C4-2B (cell line): ENCODE measurements at regions not wholly inside any gene's neighbourhood (a gene's known extent, or its start where the extent isn't known, plus 50 kb on each side); places are given as distances from the start of the nearest gene placed in this dataset.

Source experiments
- H3K27ac ChIP-seq: fragments of 450-650 bp; 2 replicates; pipeline ENCODE4 v1.5.1; 2017
- ZFX ChIP-seq: fragments of 450-650 bp; IDR thresholded peaks from 2 replicates; pipeline ENCODE4 v1.6.1; 2017
- TF ChIP-seq, protein P1 (sequence below): fragments of 450-650 bp; conservative IDR thresholded peaks from 2 replicates; pipeline ENCODE4 v1.5.1; 2017; ENCODE audit warnings: mild to moderate bottlenecking

DNA sequence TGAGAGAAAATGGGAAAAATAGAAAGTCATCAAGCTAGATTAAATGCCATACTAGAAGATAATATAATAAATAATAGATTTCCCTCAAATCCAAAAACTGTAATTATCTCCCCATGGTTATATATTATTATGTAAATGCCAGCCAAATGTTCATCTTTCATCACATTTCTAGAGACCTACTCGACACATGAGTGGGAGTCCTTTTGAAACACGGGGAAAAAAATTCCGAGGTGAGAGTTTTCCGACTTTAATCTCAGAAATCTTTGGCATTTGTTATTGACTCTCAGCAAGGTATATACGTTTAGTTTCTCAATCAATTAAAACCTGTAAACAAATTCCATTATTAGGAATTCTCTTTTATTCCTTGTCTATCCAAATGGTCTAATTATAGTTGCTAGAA lies 465.4 kb upstream of the SMIM31 start:
- no peak for TF ChIP-seq ZFX
- TF ChIP-seq, protein P1, sequence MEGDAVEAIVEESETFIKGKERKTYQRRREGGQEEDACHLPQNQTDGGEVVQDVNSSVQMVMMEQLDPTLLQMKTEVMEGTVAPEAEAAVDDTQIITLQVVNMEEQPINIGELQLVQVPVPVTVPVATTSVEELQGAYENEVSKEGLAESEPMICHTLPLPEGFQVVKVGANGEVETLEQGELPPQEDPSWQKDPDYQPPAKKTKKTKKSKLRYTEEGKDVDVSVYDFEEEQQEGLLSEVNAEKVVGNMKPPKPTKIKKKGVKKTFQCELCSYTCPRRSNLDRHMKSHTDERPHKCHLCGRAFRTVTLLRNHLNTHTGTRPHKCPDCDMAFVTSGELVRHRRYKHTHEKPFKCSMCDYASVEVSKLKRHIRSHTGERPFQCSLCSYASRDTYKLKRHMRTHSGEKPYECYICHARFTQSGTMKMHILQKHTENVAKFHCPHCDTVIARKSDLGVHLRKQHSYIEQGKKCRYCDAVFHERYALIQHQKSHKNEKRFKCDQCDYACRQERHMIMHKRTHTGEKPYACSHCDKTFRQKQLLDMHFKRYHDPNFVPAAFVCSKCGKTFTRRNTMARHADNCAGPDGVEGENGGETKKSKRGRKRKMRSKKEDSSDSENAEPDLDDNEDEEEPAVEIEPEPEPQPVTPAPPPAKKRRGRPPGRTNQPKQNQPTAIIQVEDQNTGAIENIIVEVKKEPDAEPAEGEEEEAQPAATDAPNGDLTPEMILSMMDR: no peak
- no peak overlapping the region for H3K27ac ChIP-seq

DNA sequence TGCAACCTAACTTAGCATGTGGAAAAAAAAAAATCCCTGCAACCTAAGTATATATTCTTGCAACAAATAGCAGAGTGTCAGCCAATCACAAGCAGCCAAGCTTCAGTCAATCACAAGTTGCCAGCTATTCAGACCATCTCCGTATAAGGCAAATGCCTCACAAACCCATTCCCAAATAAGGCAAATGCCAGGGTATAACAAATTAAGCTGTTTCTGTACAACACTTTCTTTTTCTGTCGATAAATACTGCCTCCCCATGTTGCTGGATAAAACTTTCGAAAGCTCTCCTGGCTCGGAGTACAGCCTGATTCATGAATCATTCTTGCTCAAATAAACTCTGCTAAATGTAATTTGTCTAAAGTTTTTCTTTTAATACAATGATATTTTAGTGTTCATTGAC lies 460.7 kb upstream of the SMIM31 start:
- no peak for TF ChIP-seq ZFX
- TF ChIP-seq, protein P1: no peak
- H3K27ac ChIP-seq: no peak overlapping the region

DNA sequence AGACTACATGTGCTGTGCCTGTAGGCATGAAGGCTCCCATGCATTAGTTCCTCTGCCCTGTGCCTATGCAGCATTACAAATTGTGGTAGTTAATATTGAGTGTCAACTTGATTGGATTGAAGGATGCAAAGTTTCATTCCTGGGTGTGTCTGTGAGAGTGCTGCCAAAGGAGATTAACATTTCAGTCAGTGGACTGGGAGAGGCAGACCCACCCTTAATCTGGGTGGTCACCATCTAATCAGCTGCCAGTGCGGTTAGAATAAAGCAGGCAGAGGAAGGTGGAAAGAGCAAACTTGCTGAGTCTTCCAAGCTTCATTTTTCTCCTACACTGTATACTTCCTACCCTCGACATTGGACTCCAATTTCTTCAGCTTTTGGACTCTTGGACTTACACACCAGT lies 460.2 kb upstream of the SMIM31 start:
- no peak overlapping the region for H3K27ac ChIP-seq
- TF ChIP-seq, protein P1: no peak
- TF ChIP-seq ZFX: no peak

DNA sequence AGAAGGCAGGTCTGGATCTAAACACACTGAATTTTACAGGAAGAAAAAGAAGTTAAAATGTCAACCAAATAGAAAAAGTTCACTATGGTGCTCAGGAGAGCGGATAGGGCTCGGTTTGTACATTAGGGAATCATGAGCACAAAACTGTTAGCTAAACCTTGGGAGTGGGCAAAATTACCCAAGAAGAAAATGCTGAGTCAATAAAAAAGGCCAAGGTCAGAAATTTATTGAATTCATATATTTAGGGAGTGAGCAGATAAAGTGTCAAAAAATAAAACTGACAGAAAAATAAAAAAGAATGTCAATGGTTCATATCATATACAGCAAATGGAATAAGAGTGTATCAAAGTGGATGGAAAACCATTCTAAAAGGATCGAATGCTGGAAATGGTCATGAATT lies 452.5 kb upstream of the SMIM31 start:
- no peak for TF ChIP-seq ZFX
- TF ChIP-seq, protein P1: no peak

DNA sequence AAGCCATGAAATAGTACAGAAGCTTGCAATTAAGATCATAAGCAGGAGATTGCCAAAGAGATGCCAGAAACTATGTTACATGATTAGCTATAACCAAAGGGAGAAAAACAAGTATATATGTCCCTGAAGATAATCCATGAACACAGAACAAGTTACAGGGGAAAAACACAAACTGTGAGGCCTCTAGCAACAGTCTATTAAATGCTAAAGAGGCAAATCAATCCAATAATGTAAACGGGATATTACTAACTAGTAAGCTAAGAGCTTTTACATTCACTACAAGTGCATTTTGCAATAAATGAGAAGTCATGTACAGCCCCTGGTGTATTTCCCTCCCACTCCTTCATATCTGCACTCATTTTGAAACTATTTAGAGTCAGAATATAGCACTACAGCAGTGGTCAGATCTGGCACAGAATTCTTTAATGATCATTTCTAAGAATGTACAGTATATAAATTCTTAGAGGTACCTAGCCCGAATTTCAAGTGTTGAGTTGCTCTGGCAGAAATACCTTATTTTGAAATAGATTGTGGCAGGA lies 449.8 kb upstream of the SMIM31 start:
- no peak overlapping the region for H3K27ac ChIP-seq
- TF ChIP-seq, protein P1: no peak
- no peak for TF ChIP-seq ZFX

More for the DNA sequence above, 452.5 kb upstream of the SMIM31 start:
- no peak overlapping the region for H3K27ac ChIP-seq

DNA sequence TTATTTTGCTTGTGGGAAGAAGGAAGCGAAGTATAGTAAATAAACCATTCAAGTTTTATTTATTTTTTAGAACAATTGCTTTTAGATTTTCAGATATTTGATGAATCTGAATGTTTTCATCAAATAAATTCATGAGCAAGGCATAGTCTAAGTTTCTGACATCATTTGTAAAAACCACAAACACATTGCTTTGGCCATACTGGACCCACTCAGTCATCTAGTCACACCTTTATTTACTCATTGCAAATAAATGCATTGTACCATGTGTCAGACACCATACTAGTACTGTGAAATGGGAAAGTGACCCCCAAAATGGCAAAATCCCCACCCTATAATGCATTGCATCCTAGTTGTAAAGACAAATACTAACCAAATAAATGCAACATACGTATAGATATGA lies 449.1 kb upstream of the SMIM31 start:
- no peak for TF ChIP-seq ZFX
- TF ChIP-seq, protein P1: no peak
- no peak overlapping the region for H3K27ac ChIP-seq

DNA sequence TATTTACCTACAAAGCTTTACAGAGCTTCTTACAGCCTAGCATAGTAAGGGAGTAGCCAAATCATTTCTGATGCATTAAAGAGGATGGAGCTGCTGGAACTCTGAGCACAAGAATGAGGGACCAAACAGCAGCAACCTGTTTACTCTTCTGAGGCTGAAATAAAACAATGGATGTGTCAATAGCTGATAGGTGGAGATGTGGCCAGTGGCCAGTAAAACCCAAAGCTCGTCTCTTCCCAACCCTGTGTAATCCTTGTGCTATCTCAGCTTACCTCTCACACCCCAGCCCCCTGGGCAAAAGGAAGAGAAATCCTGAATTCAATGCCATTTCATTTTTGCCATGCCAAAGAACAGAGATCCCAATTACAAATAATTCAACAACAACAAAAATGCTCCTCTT lies 446.7 kb upstream of the SMIM31 start:
- TF ChIP-seq, protein P1: no peak
- no peak for TF ChIP-seq ZFX
- no peak overlapping the region for H3K27ac ChIP-seq
